ENCODE measurements at regions not wholly inside any gene's neighbourhood (a gene's known extent, or its start where the extent isn't known, plus 50 kb on each side); places are given as distances from the start of the nearest gene placed in this dataset.
"Not testable (repeated sequence)": the region's sequence is repeated elsewhere in the genome, so short reads cannot be mapped to it uniquely, and the experiment has no call there.

- DNase-seq = no peak
Observed at GRCh38 chr15:93340406-93340805, 251.4 kb upstream of the RGMA start.

- DNase-seq = no peak
Observed at GRCh38 chr15:93333796-93334195, 244.8 kb upstream of the RGMA start.

DNA sequence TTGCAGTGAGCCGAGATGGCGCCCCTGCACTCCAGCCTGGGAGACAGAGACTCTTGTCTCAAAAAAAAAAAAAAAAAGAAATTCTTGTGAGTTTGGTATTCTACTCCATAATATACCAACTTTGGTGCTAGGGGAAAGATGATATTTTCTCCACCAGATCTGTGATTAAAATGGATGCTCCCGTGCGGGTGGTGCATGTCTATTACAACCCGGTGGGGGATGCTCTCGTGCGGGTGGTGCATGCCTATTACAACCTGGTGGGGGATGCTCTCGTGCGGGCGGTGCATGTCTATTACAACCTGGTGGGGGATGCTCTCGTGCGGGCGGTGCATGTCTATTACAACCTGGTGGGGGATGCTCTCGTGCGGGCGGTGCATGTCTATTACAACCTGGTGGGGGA is 244.1 kb upstream of the RGMA start:
- DNase-seq = not testable (repeated sequence)

DNA sequence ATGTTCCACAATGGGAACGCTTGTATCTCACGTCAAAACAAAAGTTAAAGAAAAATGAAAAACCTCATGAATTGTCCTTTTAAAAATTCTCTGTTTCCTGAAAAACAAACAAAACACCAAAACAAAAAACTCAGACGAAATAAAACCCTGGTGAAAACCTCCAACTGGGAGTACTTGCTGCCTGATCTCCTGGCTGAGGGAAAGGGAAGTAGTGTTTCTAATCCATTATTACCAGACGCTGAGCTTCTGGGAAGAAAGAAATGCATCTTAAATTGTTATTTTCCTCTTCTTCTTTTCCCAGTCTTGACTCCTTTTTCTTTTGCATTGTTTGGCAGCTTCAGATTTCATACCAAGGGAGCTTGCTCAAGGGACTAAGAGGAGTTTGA is 243.2 kb upstream of the RGMA start:
- no peak for DNase-seq

- DNase-seq = no peak
Observed at GRCh38 chr15:93331545-93332167, 242.6 kb upstream of the RGMA start.

GRCh38 chr15:93330912-93331544 is 242.0 kb upstream of the RGMA start:
- DNase-seq = no peak

DNA sequence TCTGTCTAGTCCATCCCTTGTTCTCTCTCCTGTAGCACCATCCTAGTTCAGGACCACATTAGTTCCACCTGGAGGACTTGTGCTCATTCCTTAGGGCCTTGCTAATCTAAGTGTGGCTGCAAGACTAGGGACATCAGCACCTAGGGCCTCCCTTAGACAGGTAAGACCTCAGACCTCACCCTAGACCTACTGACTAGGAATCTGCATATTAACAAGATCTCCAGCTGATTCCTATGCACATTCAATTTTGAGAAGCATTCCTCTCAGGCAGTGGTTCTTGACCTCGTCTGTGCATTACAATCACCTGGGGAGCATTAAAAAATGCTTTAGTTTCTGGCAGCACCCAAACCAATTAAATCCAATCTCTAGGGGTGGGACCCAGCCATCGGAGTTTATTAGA is 238.4 kb upstream of the RGMA start:
- DNase-seq = no peak

GRCh38 chr15:93324186-93324975 is 235.4 kb upstream of the RGMA start:
- no peak for DNase-seq

DNA sequence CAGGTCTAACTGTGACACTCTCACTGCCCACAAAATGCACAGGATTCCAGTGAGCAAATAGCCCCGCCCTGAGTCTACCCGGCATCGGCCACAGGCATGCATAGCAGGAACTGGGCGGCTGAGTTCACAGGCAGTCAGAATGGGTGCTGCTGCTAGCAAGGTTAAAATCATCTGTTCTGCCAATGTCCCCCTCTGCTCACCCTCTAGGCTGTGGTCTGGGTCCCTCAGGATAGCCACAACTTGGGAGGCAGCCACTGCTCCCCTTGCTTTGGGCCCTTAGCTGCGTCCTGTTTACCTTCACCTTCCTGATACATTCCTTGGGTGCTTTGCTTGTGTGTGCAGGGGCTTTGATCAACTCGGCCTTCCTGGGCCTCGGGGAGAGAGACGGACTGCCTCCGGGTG is 232.9 kb upstream of the RGMA start:
- no peak for DNase-seq

- no peak for DNase-seq
Observed at GRCh38 chr15:93319121-93319814, 230.3 kb upstream of the RGMA start.

DNA sequence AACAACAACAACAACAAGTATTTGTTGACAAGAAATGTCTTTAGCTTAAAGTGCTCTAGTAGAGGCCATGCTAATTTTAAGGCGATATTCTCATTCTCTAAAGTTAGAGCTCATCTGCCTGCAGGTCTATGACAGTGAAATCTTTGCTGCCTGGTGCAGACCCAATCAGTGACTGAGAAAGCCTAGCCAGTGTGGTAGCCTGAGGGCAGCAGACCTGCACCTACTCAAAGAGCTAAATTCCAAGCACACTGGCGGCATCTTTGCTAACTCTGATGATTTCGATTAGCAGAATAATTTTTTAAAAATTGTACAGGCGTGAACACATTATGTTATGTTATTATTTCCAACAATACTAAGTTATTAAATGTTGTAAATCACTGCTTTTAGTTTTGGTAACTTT is 228.8 kb upstream of the RGMA start:
- no peak for DNase-seq

DNA sequence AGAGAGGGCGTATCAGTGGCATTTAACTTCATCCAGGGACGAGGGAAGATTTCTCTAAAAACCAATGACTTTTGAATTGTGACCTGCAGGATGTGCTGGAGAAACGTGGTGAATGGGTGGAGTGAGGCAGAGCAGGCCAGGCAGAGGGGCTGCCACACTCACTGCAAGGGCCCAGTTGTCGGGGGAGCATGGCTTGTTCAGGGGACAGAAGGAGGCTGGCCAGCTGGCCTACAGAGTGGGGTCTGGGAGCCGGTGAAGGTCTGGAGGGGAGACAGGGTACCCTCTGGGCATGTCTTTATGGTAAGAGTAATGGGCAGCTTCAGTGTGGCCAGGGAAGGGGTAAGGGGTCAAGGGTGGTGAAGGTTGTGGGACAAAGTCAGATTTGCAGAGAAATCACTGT is 225.2 kb upstream of the RGMA start:
- no peak for DNase-seq

DNA sequence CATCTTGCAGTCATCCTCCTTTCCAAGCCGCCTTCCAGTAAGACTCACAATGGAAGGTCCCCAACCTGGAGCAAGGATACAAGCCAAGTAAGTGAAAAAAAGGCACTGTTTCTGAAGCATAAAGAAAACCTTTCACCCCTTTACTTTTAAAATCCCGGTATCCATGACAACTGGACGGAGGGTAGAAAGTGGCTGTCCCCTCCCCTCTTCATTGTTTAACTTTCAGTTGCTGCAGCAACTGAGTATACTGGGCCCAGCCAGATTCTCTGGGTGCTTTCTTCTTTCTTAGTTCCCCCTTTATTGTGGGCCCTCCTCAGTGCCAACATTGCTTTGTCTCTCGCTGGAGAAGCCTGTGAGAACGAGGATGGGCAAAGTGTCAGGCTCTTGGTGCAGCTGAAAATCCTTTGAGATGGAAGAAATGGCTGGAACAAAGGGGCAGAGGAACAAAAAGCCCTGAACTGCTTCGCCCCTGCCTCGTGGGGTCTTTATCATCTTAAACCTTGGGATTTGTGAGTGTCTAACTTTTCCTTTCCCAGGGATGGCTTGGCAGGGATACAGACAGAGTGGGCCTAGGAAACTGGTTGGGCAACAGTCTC is 224.0 kb upstream of the RGMA start:
- DNase-seq = no peak

DNA sequence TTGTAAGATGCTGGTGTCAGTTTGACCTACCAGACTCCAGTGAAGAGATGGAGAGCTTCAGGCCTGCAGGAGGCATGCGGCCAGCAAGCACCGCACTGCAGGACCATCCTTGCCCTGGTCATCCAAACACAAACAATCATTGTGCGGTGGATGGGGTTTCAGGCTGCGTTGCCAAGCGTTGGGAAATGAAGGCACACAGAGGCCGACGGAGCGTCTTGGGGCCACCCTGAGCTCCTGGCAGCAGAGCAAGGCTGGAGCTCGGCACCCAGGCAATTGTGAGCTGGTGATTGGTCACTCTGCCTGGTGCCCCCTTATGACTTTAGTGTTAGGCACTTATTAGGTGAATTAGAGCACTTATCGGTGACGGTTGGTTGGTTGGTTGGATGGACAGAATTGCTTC is 222.6 kb upstream of the RGMA start:
- no peak for DNase-seq

DNA sequence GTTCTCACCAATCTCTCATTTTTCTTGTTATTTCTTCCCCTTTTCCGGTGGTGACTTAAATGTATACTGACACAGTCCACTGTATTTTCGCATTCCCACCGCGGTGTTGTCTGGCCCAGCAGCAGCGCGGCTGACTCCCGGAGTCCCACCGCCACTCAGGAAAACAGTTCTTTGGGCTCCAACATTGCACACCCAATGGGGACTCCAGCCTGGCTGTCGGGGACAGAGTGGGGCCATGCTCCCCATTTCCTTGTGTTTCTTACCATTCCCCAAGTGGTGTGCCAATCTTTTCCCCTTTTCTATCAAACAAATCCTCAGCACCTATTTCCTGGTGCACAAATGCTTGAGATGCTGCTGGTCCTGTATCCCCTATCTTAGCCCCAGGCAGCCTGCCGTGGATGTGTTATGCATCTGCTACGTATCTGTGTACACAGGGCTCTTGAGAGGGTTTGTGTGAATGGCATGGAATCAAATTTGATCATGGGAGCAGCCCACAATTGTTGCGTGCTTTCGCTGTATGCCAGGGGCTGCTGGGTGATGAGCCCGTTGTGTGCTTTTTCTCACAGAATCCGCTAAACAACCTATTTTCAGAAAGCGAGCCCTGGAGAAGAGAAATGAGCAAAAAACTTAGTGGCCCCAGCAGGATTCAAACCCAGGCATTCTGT is 219.1 kb upstream of the RGMA start:
- no peak for DNase-seq

DNA sequence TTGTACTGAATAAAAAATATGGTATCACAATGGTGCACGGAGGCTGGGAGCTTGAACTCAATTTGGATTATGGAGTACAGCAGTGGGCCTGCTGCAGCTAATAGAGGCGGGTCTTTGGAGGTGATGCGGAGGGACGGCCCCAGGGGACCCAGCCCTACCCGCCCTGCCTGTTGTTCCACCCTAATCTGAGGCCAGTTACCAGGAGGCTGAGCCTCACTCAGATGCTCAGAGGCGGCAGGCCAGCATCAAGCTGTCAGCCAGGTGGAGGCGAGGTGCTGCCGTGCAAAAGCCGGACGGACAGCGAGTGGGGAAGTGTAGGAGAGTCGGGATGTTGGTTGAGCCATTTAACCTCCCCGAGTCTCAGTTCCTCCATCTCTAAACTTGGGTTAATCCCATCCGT is 218.5 kb upstream of the RGMA start:
- no peak for DNase-seq

GRCh38 chr15:93305306-93305705 is 216.3 kb upstream of the RGMA start:
- no peak for DNase-seq

DNA sequence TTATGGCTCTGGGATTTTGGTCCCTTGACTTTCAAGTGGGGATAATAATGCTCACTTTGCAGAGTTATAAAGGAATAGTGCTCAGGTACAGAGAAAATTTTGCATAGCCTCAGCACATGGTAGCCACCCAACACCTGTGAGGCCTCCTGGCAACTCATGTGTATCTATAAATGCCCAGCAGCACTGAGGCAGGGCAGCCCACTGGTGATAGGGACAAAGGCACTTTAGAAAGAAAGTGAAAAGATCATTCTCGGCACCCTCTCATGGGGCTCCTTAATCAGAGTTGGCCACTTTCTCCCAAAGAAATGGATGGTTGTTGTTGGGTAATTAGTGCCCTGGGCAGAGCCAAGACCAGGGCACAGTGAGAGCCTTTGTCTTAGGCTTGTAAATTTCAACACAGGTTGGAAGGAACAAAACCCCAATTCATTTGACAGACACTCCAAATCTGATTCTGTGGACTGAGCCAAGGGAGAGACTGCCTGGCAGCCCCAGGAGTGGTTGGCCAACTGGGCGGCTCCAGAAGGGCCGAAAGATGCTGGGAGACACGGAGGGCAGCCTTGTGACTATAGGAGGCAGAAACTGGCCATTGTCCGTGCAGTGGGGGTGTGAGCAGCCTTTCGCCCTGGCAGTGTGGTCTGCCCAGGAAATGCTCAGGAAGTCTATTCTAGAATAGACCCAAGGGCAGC is 213.2 kb upstream of the RGMA start:
- DNase-seq = no peak

- no peak for DNase-seq
Observed at GRCh38 chr15:93300796-93301195, 211.8 kb upstream of the RGMA start.

DNA sequence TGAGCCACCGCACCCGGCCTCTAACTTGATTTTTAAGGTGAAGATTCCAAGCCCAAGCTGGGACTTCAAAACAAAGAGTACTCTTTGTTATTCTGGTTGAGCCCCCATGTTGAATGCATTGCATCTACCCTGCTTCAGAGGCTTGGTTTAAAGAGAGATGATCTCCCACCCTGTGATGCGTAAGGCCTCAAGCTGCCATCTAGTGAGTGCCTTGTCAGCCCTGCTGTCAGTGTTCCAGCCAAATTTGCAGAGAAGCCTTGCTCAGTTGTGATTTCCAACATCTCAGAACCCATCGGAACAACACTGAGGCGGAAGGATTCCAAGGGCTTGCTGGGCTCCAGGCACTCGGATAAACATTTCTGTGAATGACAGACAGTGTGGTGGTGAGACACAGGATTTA is 210.7 kb upstream of the RGMA start:
- no peak for DNase-seq

DNA sequence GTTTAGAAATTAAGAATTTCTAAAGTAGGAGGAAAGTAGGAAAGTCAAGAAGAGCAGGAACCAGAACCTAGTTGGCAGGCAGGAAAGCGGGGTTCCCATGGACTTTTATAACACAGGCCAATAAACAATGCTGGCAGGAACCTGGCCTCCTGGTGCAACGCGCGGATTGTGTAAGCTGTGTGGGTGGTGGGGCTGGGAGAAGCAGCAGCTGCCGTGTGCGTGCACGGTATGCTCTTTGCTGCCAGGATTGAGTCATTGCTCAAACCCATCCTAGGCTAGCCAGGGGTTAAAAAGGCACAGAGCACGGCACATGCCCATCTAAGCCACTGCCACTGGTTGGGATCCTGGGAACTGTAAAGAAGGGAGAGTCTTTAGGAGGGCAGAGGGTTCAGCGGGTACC is 209.9 kb upstream of the RGMA start:
- DNase-seq = no peak
